ENCODE measurements at regions not wholly inside any gene's neighbourhood (a gene's known extent, or its start where the extent isn't known, plus 50 kb on each side); places are given as distances from the start of the nearest gene placed in this dataset.
"Not testable (repeated sequence)": the region's sequence is repeated elsewhere in the genome, so short reads cannot be mapped to it uniquely, and the experiment has no call there.

DNA sequence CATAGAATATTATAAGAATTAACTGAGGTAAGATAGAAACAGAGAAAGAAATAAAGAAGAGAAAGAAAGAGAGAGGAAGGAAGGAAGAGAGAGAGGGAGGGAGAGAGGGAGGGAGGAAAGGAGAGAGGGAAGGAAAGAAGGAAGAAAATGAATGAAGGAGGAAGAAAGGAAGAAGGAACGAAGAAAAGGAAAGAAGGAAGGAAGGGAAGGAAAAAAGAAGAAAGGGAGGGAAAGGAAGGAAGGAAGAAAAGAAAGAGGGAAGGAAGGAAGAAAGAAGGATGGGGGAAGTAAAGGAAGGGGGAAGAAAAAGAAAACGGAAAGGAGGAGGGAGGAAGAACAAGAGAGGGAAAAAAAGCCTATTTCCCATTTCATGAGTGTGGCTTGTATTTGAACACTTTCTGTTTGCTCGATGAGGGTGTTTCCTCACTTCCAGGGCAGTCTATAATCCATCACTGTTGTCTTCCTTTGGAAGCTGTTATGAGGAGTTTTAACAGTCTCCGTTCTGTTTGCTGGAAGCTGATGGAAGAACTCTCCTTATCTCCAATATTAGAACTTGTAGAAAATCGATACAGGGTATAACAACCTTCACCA, 402.4 kb downstream of the TMEM114 start:
- no peak for DNase-seq

- no peak for DNase-seq
Measured at GRCh38 chr16:8184854-8185253, 405.5 kb downstream of the TMEM114 start.

DNA sequence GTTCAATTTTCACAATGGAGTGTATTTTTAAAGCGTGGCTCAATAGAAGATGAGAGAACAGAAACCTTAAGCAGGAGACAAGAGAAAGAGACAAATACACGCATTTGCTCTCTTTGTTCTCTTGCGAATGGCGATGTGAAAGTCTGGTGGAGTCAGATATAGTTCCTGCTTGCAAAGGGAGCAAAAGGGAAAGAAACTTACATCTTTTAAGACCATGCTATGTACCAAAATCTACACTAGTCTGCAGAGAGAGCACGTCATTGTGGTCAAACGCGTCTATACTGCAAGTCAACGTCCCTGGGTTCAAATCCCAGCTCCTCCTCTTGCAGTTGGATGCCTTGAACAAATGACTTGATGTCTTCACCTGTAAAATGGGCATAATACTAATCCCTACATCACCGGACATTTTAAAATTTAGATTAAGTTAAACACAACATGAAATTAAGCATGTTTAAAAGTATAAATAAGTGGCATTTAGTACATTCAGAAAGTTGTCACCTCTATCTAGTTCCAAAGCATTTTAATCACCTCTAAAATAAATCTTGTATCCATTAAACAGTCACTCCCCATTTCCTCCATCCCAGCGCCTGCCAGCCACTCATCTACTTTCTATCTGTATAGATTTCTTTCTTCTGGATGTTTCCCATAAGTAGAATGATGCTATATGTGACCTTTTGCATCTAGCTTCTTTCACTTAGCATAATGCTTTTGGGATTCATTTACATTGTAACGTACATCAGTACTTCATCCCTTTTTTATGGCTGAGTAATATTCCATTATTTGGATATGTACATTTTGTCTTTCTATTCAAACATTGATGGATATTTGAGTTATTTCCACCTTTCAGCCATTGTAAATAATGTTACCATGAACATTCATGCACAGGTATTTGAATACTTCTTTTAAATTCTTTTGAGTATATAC, 406.9 kb downstream of the TMEM114 start:
- no peak for DNase-seq

- DNase-seq: no peak
Measured at GRCh38 chr16:8182761-8183160, 407.6 kb downstream of the TMEM114 start.

DNA sequence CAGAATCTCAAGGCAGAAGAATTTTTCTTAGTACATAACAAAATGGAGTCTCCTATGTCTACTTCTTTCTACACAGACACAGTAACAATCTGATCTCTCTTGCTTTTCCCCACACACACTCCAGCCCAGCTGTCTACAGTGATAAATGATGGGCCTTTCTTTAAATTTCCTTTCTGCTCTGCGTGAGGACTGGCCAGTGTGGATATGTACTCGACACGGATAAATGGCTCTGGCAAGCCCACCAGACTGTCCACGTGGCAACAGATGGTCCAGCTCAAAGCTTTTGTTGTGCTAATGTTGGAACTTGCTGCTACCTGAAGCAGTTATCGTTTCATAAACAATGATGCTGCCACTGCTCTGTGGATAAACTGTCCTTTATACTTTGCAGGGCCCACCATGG, 410.7 kb downstream of the TMEM114 start:
- no peak for DNase-seq

DNA sequence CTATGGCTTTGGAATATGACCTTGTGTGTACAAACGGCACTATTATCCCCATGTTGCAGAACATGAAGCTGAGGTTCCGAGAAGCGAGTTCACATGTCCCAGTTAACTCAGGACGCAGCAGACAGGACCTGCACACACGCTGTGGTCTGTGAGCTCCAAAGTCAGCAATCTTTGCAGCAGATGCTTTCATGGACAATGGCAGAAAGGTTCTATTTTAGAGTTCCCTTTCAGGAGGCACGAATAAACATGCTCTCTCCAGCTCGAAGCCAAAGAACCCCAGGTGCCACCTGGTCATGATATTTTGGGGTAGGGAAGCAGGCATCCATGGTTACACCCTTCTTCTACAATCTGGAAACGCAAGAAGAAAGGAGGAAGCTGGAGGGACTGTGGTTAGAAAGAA, 412.0 kb downstream of the TMEM114 start:
- no peak for DNase-seq

- no peak for DNase-seq
Measured at GRCh38 chr16:8175411-8175810, 414.9 kb downstream of the TMEM114 start.

DNA sequence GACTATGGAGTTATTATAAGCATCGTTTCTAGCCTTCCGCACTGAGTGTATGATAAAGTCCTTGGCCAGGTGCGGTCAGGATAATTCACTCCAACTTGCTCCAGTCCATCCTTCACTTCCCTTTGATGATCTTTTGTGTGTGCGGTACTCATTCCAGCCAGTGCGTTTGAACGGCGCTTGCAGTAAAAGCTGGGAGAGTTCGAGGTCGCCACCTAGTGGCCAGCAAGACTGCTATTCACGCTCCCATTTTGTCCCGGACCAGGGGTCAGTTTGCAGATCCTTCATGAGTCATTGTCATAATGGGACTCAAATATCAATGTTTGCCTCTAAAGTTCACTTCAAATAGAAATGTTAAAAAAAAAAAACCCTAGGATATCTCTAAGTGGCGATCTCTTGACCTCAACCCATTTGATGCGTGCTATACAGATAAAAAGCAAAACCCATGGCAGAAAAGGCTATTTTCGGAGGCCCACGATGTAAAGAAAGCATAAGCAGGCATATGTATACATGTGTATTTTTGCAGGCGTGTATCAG, 417.1 kb downstream of the TMEM114 start:
- peak; percentile 81 for DNase-seq

DNA sequence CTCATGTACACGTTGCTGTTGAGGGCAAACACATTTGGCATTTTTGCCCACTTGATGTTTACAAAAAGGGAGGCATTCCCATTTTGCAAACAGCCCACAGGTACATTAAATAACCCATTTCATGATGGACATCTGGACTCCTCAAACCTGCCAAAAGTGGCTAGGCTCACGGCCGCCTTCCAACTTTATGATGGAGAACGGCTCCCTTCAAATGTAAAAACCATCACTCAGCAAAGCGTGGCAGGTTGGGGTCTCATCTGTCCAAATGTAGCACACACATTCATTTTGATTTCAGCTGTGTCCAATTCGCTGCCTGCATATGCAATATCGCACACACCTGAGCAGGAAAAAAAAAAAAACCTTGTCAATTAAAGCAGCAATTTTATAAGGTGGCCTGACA, 417.8 kb downstream of the TMEM114 start:
- no peak for DNase-seq

DNA sequence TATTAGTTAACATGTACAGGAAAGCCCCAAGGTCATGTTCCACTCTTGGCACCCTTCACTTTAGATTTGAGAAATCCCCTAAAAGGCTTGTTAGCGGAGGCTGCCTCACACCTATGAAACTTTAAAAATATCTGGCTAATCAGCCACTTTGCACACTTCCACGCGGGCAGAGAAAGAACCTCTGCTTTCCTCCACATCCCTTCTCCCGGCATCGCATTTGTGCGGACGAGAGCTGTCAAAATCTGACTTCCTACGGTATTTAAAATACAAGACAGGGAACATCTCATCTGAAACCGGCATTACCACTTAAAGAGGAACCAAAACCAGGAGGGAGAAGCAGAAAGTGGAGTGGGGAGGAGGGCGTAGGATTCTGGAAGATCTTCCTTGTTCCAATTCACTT, 422.3 kb downstream of the TMEM114 start:
- DNase-seq: no peak

- no peak for DNase-seq
Measured at GRCh38 chr16:8167436-8167835, 422.9 kb downstream of the TMEM114 start.

GRCh38 chr16:8158051-8158450, 432.3 kb downstream of the TMEM114 start:
- no peak for DNase-seq

- DNase-seq: no peak
Measured at GRCh38 chr16:8155275-8155674, 435.0 kb downstream of the TMEM114 start.

- DNase-seq: no peak
Measured at GRCh38 chr16:8146256-8147012, 443.9 kb downstream of the TMEM114 start.

DNA sequence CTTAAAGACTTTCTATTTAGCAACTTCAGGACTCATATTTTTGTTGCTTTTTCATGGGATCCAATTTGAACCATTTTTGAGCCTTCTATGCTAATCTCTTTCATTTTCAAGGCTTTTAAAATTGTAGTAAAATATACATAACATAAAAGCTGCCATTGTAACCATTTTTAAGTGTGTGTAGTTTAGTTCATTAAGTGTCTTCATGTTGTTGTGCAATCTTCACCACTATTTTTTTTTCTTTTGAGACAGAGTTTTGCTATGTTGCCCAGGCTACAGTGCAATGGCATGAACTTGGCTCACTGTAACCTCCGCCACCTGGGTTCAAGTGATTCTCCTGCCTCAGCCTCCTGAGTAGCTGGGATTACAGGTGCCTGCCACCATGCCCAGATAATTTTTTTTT, 451.6 kb downstream of the TMEM114 start:
- DNase-seq: no peak

GRCh38 chr16:8137606-8138005, 452.7 kb downstream of the TMEM114 start:
- no peak for DNase-seq

DNA sequence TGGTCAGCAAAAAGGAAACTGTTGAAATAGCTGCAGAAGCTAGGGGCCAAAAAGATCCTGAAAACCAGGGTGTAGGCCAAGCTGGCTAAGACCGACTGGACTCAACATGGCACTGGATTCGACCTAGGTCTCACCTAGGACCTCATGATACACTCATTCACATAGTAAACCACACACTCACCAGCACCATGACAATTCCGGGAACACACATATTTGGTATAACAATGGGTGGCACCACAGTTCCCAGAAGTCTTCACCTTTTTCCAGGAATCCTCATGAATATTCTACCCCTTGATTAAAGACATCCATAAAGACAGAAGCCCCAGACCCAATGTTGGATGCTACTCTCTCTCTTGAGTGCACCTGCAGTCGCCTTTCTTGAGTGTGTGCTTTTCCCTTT, 460.1 kb downstream of the TMEM114 start:
- no peak for DNase-seq

DNA sequence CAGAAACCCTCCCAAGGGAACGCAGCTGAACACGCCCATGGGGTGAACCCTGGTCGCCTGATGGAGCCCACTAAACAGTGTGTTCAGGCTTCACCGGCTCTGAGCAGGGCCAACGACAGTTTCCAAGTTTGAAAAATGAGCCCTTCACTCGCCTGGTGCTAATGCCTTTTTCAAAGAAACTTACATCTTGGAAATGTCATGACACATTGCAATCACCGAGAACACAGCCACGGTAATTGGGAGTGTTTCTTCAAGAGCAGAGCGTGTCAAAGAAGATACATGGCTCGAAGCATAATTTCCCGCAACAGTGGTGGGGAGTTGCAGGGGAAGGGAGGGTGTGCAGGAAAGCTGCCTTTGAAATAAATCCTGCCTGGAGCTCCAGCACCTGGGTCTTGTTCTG, 463.2 kb downstream of the TMEM114 start:
- peak; percentile 19 for DNase-seq

DNA sequence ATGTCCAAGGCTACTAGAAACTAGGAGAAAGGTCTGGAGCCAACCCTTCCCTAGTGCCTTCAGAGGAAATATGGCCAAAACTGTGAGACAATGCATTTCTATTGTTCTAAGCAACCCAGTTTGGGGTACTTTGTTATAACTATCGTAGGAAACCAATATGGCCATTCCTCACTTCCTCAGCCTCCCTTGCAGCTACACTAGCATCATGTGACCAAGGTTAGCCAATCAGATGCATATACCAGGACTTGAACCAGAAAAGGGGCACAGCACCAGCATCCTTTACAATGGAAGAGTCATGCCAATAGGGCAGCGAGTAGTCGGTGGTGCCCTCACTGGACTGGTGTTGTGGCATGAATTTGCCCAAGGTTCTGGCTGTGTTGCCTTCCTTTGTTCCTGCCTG, 464.0 kb downstream of the TMEM114 start:
- DNase-seq: no peak

- DNase-seq: no peak
Measured at GRCh38 chr16:8120001-8120400, 470.3 kb downstream of the TMEM114 start.

- DNase-seq: no peak
Measured at GRCh38 chr16:8115814-8116213, 474.5 kb downstream of the TMEM114 start.

DNA sequence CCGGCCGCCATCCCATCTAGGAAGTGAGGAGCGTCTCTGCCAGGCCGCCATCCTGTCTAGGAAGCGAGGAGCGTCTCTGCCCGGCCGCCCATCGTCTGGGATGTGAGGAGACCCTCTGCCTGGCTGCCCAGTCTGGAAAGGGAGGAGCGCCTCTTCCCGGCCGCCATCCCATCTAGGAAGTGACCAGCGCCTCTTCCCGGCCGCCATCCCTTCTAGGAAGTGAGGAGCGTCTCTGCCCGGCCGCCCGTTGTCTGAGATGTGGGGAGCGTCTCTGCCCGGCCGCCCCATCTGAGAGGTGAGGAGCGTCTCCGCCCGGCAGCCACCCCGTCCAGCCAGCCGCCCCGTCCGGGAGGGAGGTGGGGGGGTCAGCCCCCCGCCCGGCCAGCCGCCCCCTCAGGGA, 475.4 kb downstream of the TMEM114 start:
- DNase-seq: not testable (repeated sequence)

DNA sequence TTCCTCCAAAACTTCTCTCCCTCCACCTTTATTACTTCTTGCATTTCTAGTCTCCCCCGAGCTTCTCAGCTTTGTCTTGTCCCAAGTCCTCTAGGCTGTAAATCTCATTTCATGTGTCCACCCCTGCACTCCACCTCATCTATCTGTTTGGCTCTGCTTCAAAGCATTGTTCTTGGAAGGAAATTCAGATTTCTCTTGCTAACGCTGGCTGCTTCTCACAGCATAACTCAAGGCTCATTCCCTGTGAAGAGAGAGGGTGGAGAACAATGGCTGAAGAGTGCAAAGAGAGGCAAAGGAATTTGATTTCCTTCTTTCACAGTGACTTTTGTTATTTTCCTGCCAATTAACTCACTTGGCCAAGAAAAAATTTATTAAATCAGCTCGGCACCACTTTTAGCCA, 476.5 kb downstream of the TMEM114 start:
- DNase-seq: no peak

Measured in left kidney (tissue), 1 donor.